ENCODE measurements at regions not wholly inside any gene's neighbourhood (a gene's known extent, or its start where the extent isn't known, plus 50 kb on each side); places are given as distances from the start of the nearest gene placed in this dataset.
"Not testable (repeated sequence)": the region's sequence is repeated elsewhere in the genome, so short reads cannot be mapped to it uniquely, and the experiment has no call there.

DNA sequence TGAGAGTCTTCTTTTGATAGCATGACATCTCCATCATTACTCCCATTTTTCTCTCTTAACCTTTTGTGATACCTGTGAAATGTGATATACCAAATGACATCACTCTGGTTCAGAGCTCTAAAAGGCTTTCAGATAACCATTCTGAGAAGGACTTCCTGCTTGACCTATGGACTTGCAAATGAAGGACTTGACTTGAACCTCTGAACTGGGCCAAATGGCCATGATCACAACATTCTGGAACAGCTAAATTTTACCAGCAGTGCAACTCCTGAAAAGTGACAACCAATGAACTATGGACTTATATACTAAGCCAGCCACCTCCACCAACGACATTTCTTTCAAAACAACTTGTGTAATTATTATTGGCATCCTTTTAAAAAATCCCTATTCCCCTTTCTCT is 1085.8 kb upstream of the CITED2 start:
- no peak overlapping the region for H3K9ac ChIP-seq (ENCODE audit: low read length)
- no peak overlapping the region for H2BK15ac ChIP-seq (replicated peaks; ENCODE audit: low read depth)
- no peak overlapping the region for H2AK5ac ChIP-seq (ENCODE audit: low read length)
- no peak overlapping the region for H3K4me2 ChIP-seq (ENCODE audit: low read length)
- no peak overlapping the region for H3K18ac ChIP-seq (ENCODE audit: low read length)
- no peak overlapping the region for H3K56ac ChIP-seq (ENCODE audit: low read length)
- H4K5ac ChIP-seq (ENCODE audit: low read length) = no peak overlapping the region
- H3K27me3 ChIP-seq (ENCODE audit: insufficient read depth, low read length, poor library complexity) = no peaks in the 10 kb centered on the region
- H3K4me3 ChIP-seq (ENCODE audit: low read length) = no peak overlapping the region
- H3K4me1 ChIP-seq (ENCODE audit: control insufficient read depth, low read depth, low read length) = no peaks in the 10 kb centered on the region
- WGBS (ENCODE audit: extremely low coverage, insufficient coverage, low lambda C conversion rate) = no CpG with 5 or more reads among the region's 1 CpG
- no peak overlapping the region for H2BK5ac ChIP-seq (ENCODE audit: low read length)
- no peak overlapping the region for H3K27ac ChIP-seq (ENCODE audit: low read depth, low read length)
- H3K79me2 ChIP-seq (ENCODE audit: control insufficient read depth, insufficient read depth, low read length) = no peaks in the 10 kb centered on the region
- no peaks in the 10 kb centered on the region for H3K36me3 ChIP-seq (ENCODE audit: control insufficient read depth, insufficient read depth, low read length)
- no peak for DNase-seq
- H3K23ac ChIP-seq (ENCODE audit: low read length) = no peak overlapping the region
- H4K8ac ChIP-seq (ENCODE audit: low read depth, low read length) = no peak overlapping the region
- no peak overlapping the region for H3K4ac ChIP-seq (ENCODE audit: low read depth, low read length)
- H3K79me1 ChIP-seq (ENCODE audit: low read length) = no peaks in the 10 kb centered on the region
- H2BK120ac ChIP-seq (ENCODE audit: low read depth, low read length) = no peak overlapping the region

DNA sequence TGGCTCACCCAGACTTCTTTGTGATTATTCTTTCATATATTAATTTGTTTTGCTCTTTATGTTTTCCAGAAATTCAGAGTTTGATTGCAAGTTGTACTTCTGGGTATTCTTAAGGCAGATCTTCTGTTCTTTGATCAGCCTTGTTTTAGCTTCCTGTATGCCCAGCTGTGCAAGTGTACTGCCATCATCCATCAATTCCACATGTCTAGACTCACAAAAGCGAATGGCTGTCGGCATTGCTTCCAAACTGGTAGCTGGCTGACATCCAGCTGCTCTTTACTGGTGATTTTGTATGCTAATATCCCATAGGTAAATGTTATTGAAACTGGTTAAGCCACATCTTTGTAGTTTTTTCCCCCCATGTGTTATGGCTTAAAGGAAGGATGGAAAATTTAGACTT is 1084.8 kb upstream of the CITED2 start:
- Histone ChIP-seq H3K4me2 (ENCODE audit: low read length) (no peak overlapping the region), H4K8ac (ENCODE audit: low read depth, low read length) (no peak overlapping the region), H3K4me1 (ENCODE audit: control insufficient read depth, low read depth, low read length) (no peaks in the 10 kb centered on the region), H3K9ac (ENCODE audit: low read length) (no peak overlapping the region), H3K36me3 (ENCODE audit: control insufficient read depth, insufficient read depth, low read length) (no peaks in the 10 kb centered on the region), H2BK5ac (ENCODE audit: low read length) (no peak overlapping the region), H3K4me3 (ENCODE audit: low read length) (no peak overlapping the region), H2BK120ac (ENCODE audit: low read depth, low read length) (no peak overlapping the region), H3K79me1 (ENCODE audit: low read length) (no peaks in the 10 kb centered on the region), H3K4ac (ENCODE audit: low read depth, low read length) (no peak overlapping the region), H3K18ac (ENCODE audit: low read length) (no peak overlapping the region), H4K5ac (ENCODE audit: low read length) (no peak overlapping the region), H3K27me3 (ENCODE audit: insufficient read depth, low read length, poor library complexity) (no peaks in the 10 kb centered on the region), H2AK5ac (ENCODE audit: low read length) (no peak overlapping the region), H3K79me2 (ENCODE audit: control insufficient read depth, insufficient read depth, low read length) (no peaks in the 10 kb centered on the region), H2BK15ac (replicated peaks; ENCODE audit: low read depth) (no peak overlapping the region), H3K27ac (ENCODE audit: low read depth, low read length) (no peak overlapping the region), H3K56ac (ENCODE audit: low read length) (no peak overlapping the region), H3K23ac (ENCODE audit: low read length) (no peak overlapping the region)
- no peak for DNase-seq
- WGBS (ENCODE audit: extremely low coverage, insufficient coverage, low lambda C conversion rate) = no CpG with 5 or more reads among the region's 2 CpGs

DNA sequence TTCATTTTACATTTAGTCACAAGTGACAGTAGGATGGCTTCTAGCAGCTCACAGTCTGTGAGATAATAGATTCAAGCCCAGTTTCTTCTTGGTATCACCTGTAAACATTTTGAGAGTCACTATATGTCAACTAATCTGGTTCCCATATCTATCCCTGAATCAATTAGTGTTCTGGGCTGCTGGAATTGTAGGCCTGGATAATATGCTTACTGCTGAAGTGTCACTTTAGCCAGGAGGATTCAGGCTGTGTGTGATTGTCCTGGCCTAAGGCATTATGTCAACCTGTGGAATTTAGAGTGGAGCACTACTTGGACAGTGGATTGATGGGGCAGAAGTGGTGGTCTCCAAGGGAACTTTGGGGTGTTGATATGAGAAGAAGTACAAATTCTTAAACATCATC is 1071.8 kb upstream of the CITED2 start:
- Histone ChIP-seq H2BK120ac (ENCODE audit: low read depth, low read length) (no peak overlapping the region), H3K4me2 (ENCODE audit: low read length) (no peak overlapping the region), H3K27ac (ENCODE audit: low read depth, low read length) (no peak overlapping the region), H3K4me3 (ENCODE audit: low read length) (no peak overlapping the region), H3K79me1 (ENCODE audit: low read length) (no peaks in the 10 kb centered on the region), H3K23ac (ENCODE audit: low read length) (peak overlapping the region; percentile 61), H3K4ac (ENCODE audit: low read depth, low read length) (no peak overlapping the region), H2AK5ac (ENCODE audit: low read length) (no peak overlapping the region), H3K4me1 (ENCODE audit: control insufficient read depth, low read depth, low read length) (peaks cover 2% of the 10 kb centered on the region), H3K36me3 (ENCODE audit: control insufficient read depth, insufficient read depth, low read length) (no peaks in the 10 kb centered on the region), H4K5ac (ENCODE audit: low read length) (no peak overlapping the region), H2BK15ac (replicated peaks; ENCODE audit: low read depth) (no peak overlapping the region), H4K8ac (ENCODE audit: low read depth, low read length) (no peak overlapping the region), H2BK5ac (ENCODE audit: low read length) (no peak overlapping the region), H3K79me2 (ENCODE audit: control insufficient read depth, insufficient read depth, low read length) (no peaks in the 10 kb centered on the region), H3K9ac (ENCODE audit: low read length) (no peak overlapping the region), H3K27me3 (ENCODE audit: insufficient read depth, low read length, poor library complexity) (no peaks in the 10 kb centered on the region), H3K56ac (ENCODE audit: low read length) (no peak overlapping the region), H3K18ac (ENCODE audit: low read length) (no peak overlapping the region)
- DNase-seq = peak; percentile 36

DNA sequence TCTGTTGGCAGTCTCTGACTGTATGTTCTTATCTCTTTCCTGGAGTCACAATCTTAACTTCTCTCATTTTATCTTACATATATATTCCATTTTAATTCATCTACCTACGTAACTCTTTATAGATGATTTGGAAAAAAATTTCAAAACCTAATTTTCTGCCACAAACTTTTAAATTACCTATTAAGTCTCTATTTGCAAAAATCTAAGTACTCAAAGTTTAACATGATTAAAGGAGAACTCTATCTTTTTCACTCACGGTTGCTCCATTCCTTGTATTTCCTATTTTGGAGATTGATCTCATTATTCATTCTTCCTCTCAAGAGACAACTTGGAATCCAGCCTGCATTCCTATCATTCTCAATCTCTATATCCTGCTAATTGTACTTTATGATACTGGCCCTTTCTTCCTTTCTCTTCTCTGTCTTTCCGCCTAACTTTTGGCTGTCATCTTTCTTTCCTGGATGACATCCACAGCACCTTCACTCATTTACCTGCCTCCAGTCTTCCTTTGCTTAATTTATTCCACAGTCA is 1071.1 kb upstream of the CITED2 start:
- Histone ChIP-seq H3K79me2 (ENCODE audit: control insufficient read depth, insufficient read depth, low read length) (no peaks in the 10 kb centered on the region), H2AK5ac (ENCODE audit: low read length) (no peak overlapping the region), H3K4me2 (ENCODE audit: low read length) (no peak overlapping the region), H3K9ac (ENCODE audit: low read length) (no peak overlapping the region), H3K4me1 (ENCODE audit: control insufficient read depth, low read depth, low read length) (peaks cover 2% of the 10 kb centered on the region), H3K27me3 (ENCODE audit: insufficient read depth, low read length, poor library complexity) (no peaks in the 10 kb centered on the region), H3K18ac (ENCODE audit: low read length) (no peak overlapping the region), H3K23ac (ENCODE audit: low read length) (no peak overlapping the region), H4K5ac (ENCODE audit: low read length) (no peak overlapping the region), H4K8ac (ENCODE audit: low read depth, low read length) (no peak overlapping the region), H3K4me3 (ENCODE audit: low read length) (no peak overlapping the region), H2BK5ac (ENCODE audit: low read length) (no peak overlapping the region), H3K4ac (ENCODE audit: low read depth, low read length) (no peak overlapping the region), H3K56ac (ENCODE audit: low read length) (no peak overlapping the region), H3K79me1 (ENCODE audit: low read length) (no peaks in the 10 kb centered on the region), H3K27ac (ENCODE audit: low read depth, low read length) (no peak overlapping the region), H2BK15ac (replicated peaks; ENCODE audit: low read depth) (no peak overlapping the region), H3K36me3 (ENCODE audit: control insufficient read depth, insufficient read depth, low read length) (no peaks in the 10 kb centered on the region), H2BK120ac (ENCODE audit: low read depth, low read length) (no peak overlapping the region)
- DNase-seq = peak; percentile 57
- WGBS (ENCODE audit: extremely low coverage, insufficient coverage, low lambda C conversion rate) = 100% methylated on average over 1 of the region's 3 CpGs

DNA sequence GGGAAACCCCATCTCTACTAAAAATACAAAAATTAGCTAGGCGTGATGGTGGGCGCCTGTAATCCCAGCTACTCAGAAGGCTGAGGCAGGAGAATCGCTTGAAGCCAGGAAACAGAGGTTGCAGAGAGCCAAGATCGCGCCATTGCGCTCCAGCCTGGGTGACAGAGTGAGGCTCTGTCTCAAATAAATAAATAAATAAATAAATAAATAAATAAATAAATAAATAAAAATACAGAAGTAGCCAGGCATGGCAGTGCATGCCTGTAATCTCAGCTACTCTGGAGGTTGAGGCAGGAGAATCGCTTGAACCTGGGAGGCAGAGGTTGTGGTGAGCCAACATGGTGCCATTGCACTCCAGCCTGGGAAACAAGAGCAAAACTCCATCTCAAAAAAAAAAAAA is 1068.7 kb upstream of the CITED2 start:
- H3K9ac ChIP-seq (ENCODE audit: low read length); H4K8ac ChIP-seq (ENCODE audit: low read depth, low read length); H2BK5ac ChIP-seq (ENCODE audit: low read length); H3K79me1 ChIP-seq (ENCODE audit: low read length); H2BK15ac ChIP-seq (replicated peaks; ENCODE audit: low read depth); H3K23ac ChIP-seq (ENCODE audit: low read length); H2BK120ac ChIP-seq (ENCODE audit: low read depth, low read length); H3K4me2 ChIP-seq (ENCODE audit: low read length); H2AK5ac ChIP-seq (ENCODE audit: low read length); H3K27ac ChIP-seq (ENCODE audit: low read depth, low read length); H3K27me3 ChIP-seq (ENCODE audit: insufficient read depth, low read length, poor library complexity); H3K56ac ChIP-seq (ENCODE audit: low read length); DNase-seq; H3K18ac ChIP-seq (ENCODE audit: low read length); H3K4me3 ChIP-seq (ENCODE audit: low read length); H3K36me3 ChIP-seq (ENCODE audit: control insufficient read depth, insufficient read depth, low read length); H3K4me1 ChIP-seq (ENCODE audit: control insufficient read depth, low read depth, low read length); H3K4ac ChIP-seq (ENCODE audit: low read depth, low read length); H3K79me2 ChIP-seq (ENCODE audit: control insufficient read depth, insufficient read depth, low read length); H4K5ac ChIP-seq (ENCODE audit: low read length): not testable (repeated sequence)
- no CpG with 5 or more reads among the region's 7 CpGs for WGBS (ENCODE audit: extremely low coverage, insufficient coverage, low lambda C conversion rate)

DNA sequence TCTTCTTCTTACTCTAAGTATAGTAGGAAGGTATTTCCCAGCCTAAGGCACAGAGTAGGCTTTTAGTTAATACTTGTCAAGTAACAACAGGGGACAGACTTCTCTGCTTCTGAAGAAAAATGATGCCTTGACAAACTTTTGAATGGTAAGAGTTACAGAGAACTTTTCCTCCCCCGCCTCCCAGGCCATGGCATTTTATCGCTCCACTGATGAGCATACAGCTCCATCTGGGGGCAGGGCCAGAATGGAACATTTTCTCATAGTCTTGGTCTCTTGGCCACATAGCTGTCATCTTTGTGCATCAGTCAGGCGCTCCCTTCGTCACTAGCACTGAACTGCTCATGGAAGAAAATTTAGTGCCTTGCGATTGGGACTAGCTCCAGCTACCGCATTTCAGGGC is 1066.8 kb upstream of the CITED2 start:
- Histone ChIP-seq H2BK120ac (ENCODE audit: low read depth, low read length) (no peak overlapping the region), H2AK5ac (ENCODE audit: low read length) (no peak overlapping the region), H3K23ac (ENCODE audit: low read length) (no peak overlapping the region), H3K79me2 (ENCODE audit: control insufficient read depth, insufficient read depth, low read length) (no peaks in the 10 kb centered on the region), H3K79me1 (ENCODE audit: low read length) (no peaks in the 10 kb centered on the region), H3K4ac (ENCODE audit: low read depth, low read length) (no peak overlapping the region), H3K4me2 (ENCODE audit: low read length) (no peak overlapping the region), H3K4me1 (ENCODE audit: control insufficient read depth, low read depth, low read length) (peaks cover 2% of the 10 kb centered on the region), H3K27me3 (ENCODE audit: insufficient read depth, low read length, poor library complexity) (no peaks in the 10 kb centered on the region), H3K4me3 (ENCODE audit: low read length) (no peak overlapping the region), H4K5ac (ENCODE audit: low read length) (no peak overlapping the region), H2BK5ac (ENCODE audit: low read length) (no peak overlapping the region), H3K56ac (ENCODE audit: low read length) (no peak overlapping the region), H3K27ac (ENCODE audit: low read depth, low read length) (no peak overlapping the region), H3K9ac (ENCODE audit: low read length) (no peak overlapping the region), H2BK15ac (replicated peaks; ENCODE audit: low read depth) (no peak overlapping the region), H4K8ac (ENCODE audit: low read depth, low read length) (no peak overlapping the region), H3K18ac (ENCODE audit: low read length) (no peak overlapping the region), H3K36me3 (ENCODE audit: control insufficient read depth, insufficient read depth, low read length) (no peaks in the 10 kb centered on the region)
- DNase-seq = peak; percentile 90
- no CpG with 5 or more reads among the region's 6 CpGs for WGBS (ENCODE audit: extremely low coverage, insufficient coverage, low lambda C conversion rate)

All from mesendoderm (in vitro differentiated cells).